ENCODE measurements at regions not wholly inside any gene's neighbourhood (a gene's known extent, or its start where the extent isn't known, plus 50 kb on each side); places are given as distances from the start of the nearest gene placed in this dataset.

- no peak for TF ChIP-seq POLR2A (IDR thresholded peaks at IDR 0.05)
- TF ChIP-seq CTCF (IDR thresholded peaks at IDR 0.05): no peak
Observed at GRCh38 chr14:98428483-98428994, 843.5 kb downstream of the BCL11B start.
